LNCAP (cell line): ENCODE measurements at regions not wholly inside any gene's neighbourhood (a gene's known extent, or its start where the extent isn't known, plus 50 kb on each side); places are given as distances from the start of the nearest gene placed in this dataset.

Experiments used
- CTCF ChIP-seq: fragments of 450-650 bp; IDR thresholded peaks from 2 replicates; pipeline ENCODE4 v1.5.1; 2017; ENCODE audit warnings: mild to moderate bottlenecking

GRCh38 chrX:45553417-45553816 is 352.7 kb upstream of the DIPK2B start:
- TF ChIP-seq CTCF = no peak

- TF ChIP-seq CTCF = no peak
Measured at GRCh38 chrX:45540181-45540580, 339.5 kb upstream of the DIPK2B start.

DNA sequence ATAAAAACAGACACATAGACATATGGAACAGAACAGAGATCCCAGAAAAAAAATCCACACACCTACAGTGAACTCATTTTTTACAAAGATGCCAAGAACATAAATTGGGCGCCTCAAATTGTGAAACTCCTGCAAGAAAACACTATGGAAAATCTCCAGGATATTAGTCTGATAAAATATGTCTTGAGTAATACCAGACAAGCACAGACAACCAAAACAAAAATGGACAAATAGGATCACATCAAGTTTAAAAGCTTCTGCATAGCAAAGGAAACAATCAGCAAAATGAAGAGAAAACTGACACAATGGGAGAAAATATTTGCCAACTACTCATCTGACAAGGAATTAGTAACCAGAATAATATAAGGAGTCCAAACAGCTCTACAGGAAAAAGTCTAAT is 337.3 kb upstream of the DIPK2B start:
- TF ChIP-seq CTCF = no peak

GRCh38 chrX:45527834-45528233 is 327.2 kb upstream of the DIPK2B start:
- TF ChIP-seq CTCF = no peak

DNA sequence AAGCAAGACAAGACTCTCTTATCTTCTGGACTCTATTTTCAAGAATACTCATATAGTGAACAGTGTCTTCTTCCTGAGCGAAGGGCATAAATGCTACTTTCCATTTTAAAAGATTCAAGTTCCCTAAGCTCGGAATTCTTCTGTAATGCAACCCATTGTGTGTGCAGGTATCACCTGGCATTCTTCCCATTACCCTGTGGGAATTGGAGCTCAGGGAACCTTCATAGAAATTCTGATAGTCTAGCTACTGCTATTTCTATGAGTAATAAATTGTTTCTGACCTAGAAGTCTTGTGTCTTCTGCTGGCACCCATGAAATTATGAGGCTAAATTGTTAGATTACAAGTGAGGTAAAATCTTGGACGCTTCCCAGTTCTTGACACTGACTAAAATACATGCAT is 324.1 kb upstream of the DIPK2B start:
- no peak for TF ChIP-seq CTCF

- no peak for TF ChIP-seq CTCF
Measured at GRCh38 chrX:45524296-45524695, 323.6 kb upstream of the DIPK2B start.

DNA sequence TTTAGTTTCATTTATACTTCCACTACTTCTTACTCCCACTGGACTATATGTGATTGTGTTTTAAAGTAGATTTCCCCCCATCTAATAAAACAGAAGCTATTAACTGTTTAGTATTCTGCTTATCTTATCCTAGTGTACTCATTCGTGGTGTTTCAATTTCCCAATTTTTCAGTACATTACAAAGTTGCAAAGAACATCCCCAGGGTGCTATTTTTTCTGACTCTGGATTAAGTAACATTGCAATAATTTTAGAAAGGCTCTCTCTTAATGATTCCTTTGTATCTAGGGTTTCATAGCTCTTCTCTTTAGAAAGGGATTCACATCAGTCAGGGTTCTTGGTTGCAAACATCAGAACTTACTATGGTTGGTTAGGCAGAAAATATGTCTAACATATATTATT is 317.9 kb upstream of the DIPK2B start:
- no peak for TF ChIP-seq CTCF
